ENCODE measurements at regions not wholly inside any gene's neighbourhood (a gene's known extent, or its start where the extent isn't known, plus 50 kb on each side); places are given as distances from the start of the nearest gene placed in this dataset.

DNA sequence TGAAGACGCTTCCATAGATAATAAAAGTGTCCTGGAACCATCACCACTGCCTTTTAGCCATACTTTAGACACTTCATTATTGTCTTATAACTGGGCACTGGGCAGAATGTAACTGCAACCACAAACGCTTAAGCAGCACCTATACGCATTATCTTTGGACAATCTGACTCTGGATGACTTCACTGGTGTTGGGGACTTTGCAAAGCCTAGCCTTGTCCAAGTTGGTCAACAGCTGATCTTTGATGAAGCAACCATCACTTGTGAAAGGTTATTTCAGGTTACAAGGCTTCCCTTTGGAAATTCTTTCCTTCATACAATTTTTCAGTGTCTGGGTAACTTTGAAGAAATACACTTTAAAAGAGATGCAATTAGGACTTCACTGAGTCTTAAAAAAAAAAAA is 77.8 kb upstream of the ZNF462 start:
- TF ChIP-seq, protein P1, sequence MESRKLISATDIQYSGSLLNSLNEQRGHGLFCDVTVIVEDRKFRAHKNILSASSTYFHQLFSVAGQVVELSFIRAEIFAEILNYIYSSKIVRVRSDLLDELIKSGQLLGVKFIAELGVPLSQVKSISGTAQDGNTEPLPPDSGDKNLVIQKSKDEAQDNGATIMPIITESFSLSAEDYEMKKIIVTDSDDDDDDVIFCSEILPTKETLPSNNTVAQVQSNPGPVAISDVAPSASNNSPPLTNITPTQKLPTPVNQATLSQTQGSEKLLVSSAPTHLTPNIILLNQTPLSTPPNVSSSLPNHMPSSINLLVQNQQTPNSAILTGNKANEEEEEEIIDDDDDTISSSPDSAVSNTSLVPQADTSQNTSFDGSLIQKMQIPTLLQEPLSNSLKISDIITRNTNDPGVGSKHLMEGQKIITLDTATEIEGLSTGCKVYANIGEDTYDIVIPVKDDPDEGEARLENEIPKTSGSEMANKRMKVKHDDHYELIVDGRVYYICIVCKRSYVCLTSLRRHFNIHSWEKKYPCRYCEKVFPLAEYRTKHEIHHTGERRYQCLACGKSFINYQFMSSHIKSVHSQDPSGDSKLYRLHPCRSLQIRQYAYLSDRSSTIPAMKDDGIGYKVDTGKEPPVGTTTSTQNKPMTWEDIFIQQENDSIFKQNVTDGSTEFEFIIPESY (IDR thresholded peaks at IDR 0.05) = no peak
- TF ChIP-seq, protein P2, sequence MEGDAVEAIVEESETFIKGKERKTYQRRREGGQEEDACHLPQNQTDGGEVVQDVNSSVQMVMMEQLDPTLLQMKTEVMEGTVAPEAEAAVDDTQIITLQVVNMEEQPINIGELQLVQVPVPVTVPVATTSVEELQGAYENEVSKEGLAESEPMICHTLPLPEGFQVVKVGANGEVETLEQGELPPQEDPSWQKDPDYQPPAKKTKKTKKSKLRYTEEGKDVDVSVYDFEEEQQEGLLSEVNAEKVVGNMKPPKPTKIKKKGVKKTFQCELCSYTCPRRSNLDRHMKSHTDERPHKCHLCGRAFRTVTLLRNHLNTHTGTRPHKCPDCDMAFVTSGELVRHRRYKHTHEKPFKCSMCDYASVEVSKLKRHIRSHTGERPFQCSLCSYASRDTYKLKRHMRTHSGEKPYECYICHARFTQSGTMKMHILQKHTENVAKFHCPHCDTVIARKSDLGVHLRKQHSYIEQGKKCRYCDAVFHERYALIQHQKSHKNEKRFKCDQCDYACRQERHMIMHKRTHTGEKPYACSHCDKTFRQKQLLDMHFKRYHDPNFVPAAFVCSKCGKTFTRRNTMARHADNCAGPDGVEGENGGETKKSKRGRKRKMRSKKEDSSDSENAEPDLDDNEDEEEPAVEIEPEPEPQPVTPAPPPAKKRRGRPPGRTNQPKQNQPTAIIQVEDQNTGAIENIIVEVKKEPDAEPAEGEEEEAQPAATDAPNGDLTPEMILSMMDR (IDR thresholded peaks at IDR 0.05; ENCODE audit: low read depth, low read length, missing input control) = no peak
- no peak for TF ChIP-seq SP1 (IDR thresholded peaks at IDR 0.05)
- TF ChIP-seq, protein P3, sequence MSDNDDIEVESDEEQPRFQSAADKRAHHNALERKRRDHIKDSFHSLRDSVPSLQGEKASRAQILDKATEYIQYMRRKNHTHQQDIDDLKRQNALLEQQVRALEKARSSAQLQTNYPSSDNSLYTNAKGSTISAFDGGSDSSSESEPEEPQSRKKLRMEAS (IDR thresholded peaks at IDR 0.05) = no peak

Measured in liver (tissue), 3 donors.